ENCODE measurements at regions not wholly inside any gene's neighbourhood (a gene's known extent, or its start where the extent isn't known, plus 50 kb on each side); places are given as distances from the start of the nearest gene placed in this dataset.
A peak's percentile ranks its signal among the peaks of the same experiment; 100 is the strongest.

- Histone ChIP-seq H3K4me3 (no peak overlapping the region), H3K27me3 (peaks cover 0 to 70% (median 0%) of the 10 kb centered on the region in 3 donors), H3K27ac (no peak overlapping the region), H3K4me1 (no peaks in the 10 kb centered on the region), H3K9me3 (no peaks in the 10 kb centered on the region), H3K36me3 (no peaks in the 10 kb centered on the region)
- no peak for DNase-seq
- intact Hi-C loops (cut with DNase I; ENCODE audit: low total_unique reads) = no loop called here
- TF ChIP-seq POLR2AphosphoS5 (IDR thresholded peaks at IDR 0.05) = no peak
- TF ChIP-seq CTCF (IDR thresholded peaks at IDR 0.05) = no peak
- no peak for TF ChIP-seq EP300 (IDR thresholded peaks at IDR 0.05)
- TF ChIP-seq POLR2A (IDR thresholded peaks at IDR 0.05) = no peak
- WGBS, 5 donors = 58 to 73% (median 61%) methylated on average over 7 to 11 of the region's 11 CpGs
These were observed 73.3 kb upstream of the TINAGL1 start for GRCh38 chr1:31502926-31503511.

- DNase-seq = no peak
- Histone ChIP-seq H3K27ac (no peak overlapping the region), H3K36me3 (no peaks in the 10 kb centered on the region), H3K27me3 (peaks cover 0 to 70% (median 0%) of the 10 kb centered on the region in 3 donors), H3K4me3 (no peak overlapping the region), H3K9me3 (no peaks in the 10 kb centered on the region), H3K4me1 (no peaks in the 10 kb centered on the region)
- intact Hi-C loops (cut with DNase I; ENCODE audit: low total_unique reads) = no loop called here
- WGBS, 5 donors = 56 to 70% (median 56%) methylated on average over 2 to 4 of the region's 4 CpGs
- TF ChIP-seq POLR2A (IDR thresholded peaks at IDR 0.05) = no peak
- TF ChIP-seq CTCF (IDR thresholded peaks at IDR 0.05) = no peak
- no peak for TF ChIP-seq POLR2AphosphoS5 (IDR thresholded peaks at IDR 0.05)
- no peak for TF ChIP-seq EP300 (IDR thresholded peaks at IDR 0.05)
These were observed 72.7 kb upstream of the TINAGL1 start for GRCh38 chr1:31503570-31503969.

- WGBS, 5 donors = 56 to 73% (median 63%) methylated on average over 3 to 8 of the region's 8 CpGs
- Histone ChIP-seq H3K27me3 (peaks cover 0 to 70% (median 0%) of the 10 kb centered on the region in 3 donors), H3K9me3 (no peaks in the 10 kb centered on the region), H3K36me3 (no peaks in the 10 kb centered on the region), H3K27ac (no peak overlapping the region), H3K4me3 (no peak overlapping the region), H3K4me1 (no peaks in the 10 kb centered on the region)
- TF ChIP-seq POLR2A (IDR thresholded peaks at IDR 0.05) (no peak), EP300 (IDR thresholded peaks at IDR 0.05) (no peak), POLR2AphosphoS5 (IDR thresholded peaks at IDR 0.05) (no peak), CTCF (IDR thresholded peaks at IDR 0.05) (no peak)
- intact Hi-C loops (cut with DNase I; ENCODE audit: low total_unique reads) = no loop called here
- no peak for DNase-seq
These were observed 72.3 kb upstream of the TINAGL1 start for GRCh38 chr1:31504001-31504400.

GRCh38 chr1:31505911-31506497 lies 70.3 kb upstream of the TINAGL1 start:
- no peaks in the 10 kb centered on the region for H3K9me3 ChIP-seq
- intact Hi-C loops (cut with DNase I; ENCODE audit: low total_unique reads) = no loop called here
- 46 to 67% (median 55%) methylated on average over 13 of the region's 13 CpGs for WGBS, 5 donors

More at GRCh38 chr1:31505911-31506497, 70.3 kb upstream of the TINAGL1 start:
- Histone ChIP-seq H3K4me1 (no peaks in the 10 kb centered on the region), H3K27me3 (peaks cover 0 to 56% (median 0%) of the 10 kb centered on the region in 3 donors), H3K4me3 (no peak overlapping the region), H3K36me3 (no peaks in the 10 kb centered on the region), H3K27ac (no peak overlapping the region)
- peak in 1 of 2 donors; percentile 43 for DNase-seq
- no peak for TF ChIP-seq POLR2A (IDR thresholded peaks at IDR 0.05)
- TF ChIP-seq CTCF (IDR thresholded peaks at IDR 0.05) = no peak
- no peak for TF ChIP-seq POLR2AphosphoS5 (IDR thresholded peaks at IDR 0.05)
- TF ChIP-seq EP300 (IDR thresholded peaks at IDR 0.05) = no peak

Measured in stomach (tissue), 8 donors.